ENCODE measurements at regions not wholly inside any gene's neighbourhood (a gene's known extent, or its start where the extent isn't known, plus 50 kb on each side); places are given as distances from the start of the nearest gene placed in this dataset.

GRCh38 chr10:14415676-14416307 is 85.1 kb upstream of the FRMD4A start (continued):
- TF ChIP-seq CHD7 (IDR thresholded peaks at IDR 0.05; ENCODE audit: insufficient replicate concordance, low read length) (no peak), JUND (IDR thresholded peaks at IDR 0.05; ENCODE audit: low read length) (no peak), TEAD4 (IDR thresholded peaks at IDR 0.05; ENCODE audit: low read depth, low read length) (no peak), ZNF274 (IDR thresholded peaks at IDR 0.05; ENCODE audit: borderline replicate concordance, extremely low read depth, low read length) (no peak), SP2 (IDR thresholded peaks at IDR 0.05; ENCODE audit: low read length) (no peak), EZH2 (IDR thresholded peaks at IDR 0.05; ENCODE audit: low read depth, low read length, severe bottlenecking) (no peak), EGR1 (IDR thresholded peaks at IDR 0.05; ENCODE audit: borderline replicate concordance, low read depth, low read length) (no peak), TAF7 (optimal IDR thresholded peaks at IDR 0.05; ENCODE audit: borderline replicate concordance, low read depth, low read length) (no peak), SUZ12 (IDR thresholded peaks at IDR 0.05; ENCODE audit: low read length) (no peak), CEBPB (IDR thresholded peaks at IDR 0.05; ENCODE audit: low read depth, low read length) (no peak), CHD1 (IDR thresholded peaks at IDR 0.05; ENCODE audit: low read depth, low read length) (no peak), RXRA (IDR thresholded peaks at IDR 0.05; ENCODE audit: insufficient read depth, low read depth, low read length) (no peak)

Data from H1 (cell line).